ENCODE measurements at regions not wholly inside any gene's neighbourhood (a gene's known extent, or its start where the extent isn't known, plus 50 kb on each side); places are given as distances from the start of the nearest gene placed in this dataset.

GRCh38 chr5:99906776-99907175, 628.4 kb upstream of the FAM174A start:
- Histone ChIP-seq H3K4me1 (no peaks in the 10 kb centered on the region), H3K36me3 (no peaks in the 10 kb centered on the region), H3K27me3 (ENCODE audit: low read depth) (no peaks in the 10 kb centered on the region), H3K9me3 (no peaks in the 10 kb centered on the region), H3K27ac (no peak overlapping the region), H3K4me3 (no peak overlapping the region)
- DNase-seq (no peak), ATAC-seq (no peak)
- intact Hi-C loops (cut with DNase I), result no loop called here
- TF ChIP-seq CTCF (IDR thresholded peaks at IDR 0.05), result no peak

GRCh38 chr5:99901972-99902371, 633.2 kb upstream of the FAM174A start:
- intact Hi-C loops (cut with DNase I), result no loop called here
- no peak for ATAC-seq

GRCh38 chr5:99900302-99900852, 634.8 kb upstream of the FAM174A start:
- Histone ChIP-seq H3K27me3 (ENCODE audit: low read depth) (no peaks in the 10 kb centered on the region), H3K4me3 (no peak overlapping the region), H3K4me1 (no peaks in the 10 kb centered on the region), H3K27ac (no peak overlapping the region), H3K36me3 (no peaks in the 10 kb centered on the region), H3K9me3 (no peaks in the 10 kb centered on the region)
- intact Hi-C loops (cut with DNase I), result no loop called here
- DNase-seq, result no peak
- no peak for ATAC-seq
- TF ChIP-seq CTCF (IDR thresholded peaks at IDR 0.05), result no peak

More at GRCh38 chr5:99901972-99902371, 633.2 kb upstream of the FAM174A start:
- DNase-seq, result no peak
- H3K27ac ChIP-seq, result no peak overlapping the region
- H3K9me3 ChIP-seq, result no peaks in the 10 kb centered on the region
- H3K27me3 ChIP-seq (ENCODE audit: low read depth), result no peaks in the 10 kb centered on the region
- H3K4me3 ChIP-seq, result no peak overlapping the region
- H3K36me3 ChIP-seq, result no peaks in the 10 kb centered on the region
- no peaks in the 10 kb centered on the region for H3K4me1 ChIP-seq
- no peak for TF ChIP-seq CTCF (IDR thresholded peaks at IDR 0.05)

- ATAC-seq (peak in 1 of 2 donors; percentile 11), DNase-seq (no peak)
- intact Hi-C loops (cut with DNase I), result no loop called here
- Histone ChIP-seq H3K36me3 (no peaks in the 10 kb centered on the region), H3K4me3 (no peak overlapping the region), H3K27ac (no peak overlapping the region), H3K4me1 (no peaks in the 10 kb centered on the region), H3K9me3 (no peaks in the 10 kb centered on the region), H3K27me3 (ENCODE audit: low read depth) (no peaks in the 10 kb centered on the region)
- TF ChIP-seq CTCF (IDR thresholded peaks at IDR 0.05), result no peak
These were observed 655.2 kb upstream of the FAM174A start for GRCh38 chr5:99879791-99880511.

- H3K9me3 ChIP-seq, result no peaks in the 10 kb centered on the region
- intact Hi-C loops (cut with DNase I), result no loop called here
- H3K36me3 ChIP-seq, result no peaks in the 10 kb centered on the region
- H3K27ac ChIP-seq, result no peak overlapping the region
- TF ChIP-seq CTCF (IDR thresholded peaks at IDR 0.05), result no peak
- DNase-seq, result no peak
- peak in 1 of 2 donors; percentile 30 for ATAC-seq
- H3K4me1 ChIP-seq, result no peaks in the 10 kb centered on the region
- no peak overlapping the region for H3K4me3 ChIP-seq
- no peaks in the 10 kb centered on the region for H3K27me3 ChIP-seq (ENCODE audit: low read depth)
These were observed 656.3 kb upstream of the FAM174A start for GRCh38 chr5:99878830-99879229.
